Fibroblast of villous mesenchyme (primary cell): ENCODE measurements at regions not wholly inside any gene's neighbourhood (a gene's known extent, or its start where the extent isn't known, plus 50 kb on each side); places are given as distances from the start of the nearest gene placed in this dataset.
"Not testable (repeated sequence)": the region's sequence is repeated elsewhere in the genome, so short reads cannot be mapped to it uniquely, and the experiment has no call there.

Source experiments
- DNase-seq: peaks from one replicate; pipeline ENCODE4 v3.0.0-alpha.2; 2010; ENCODE audit warnings: low read depth
- H3K4me3 ChIP-seq: 2 replicates; pipeline ENCODE4 v1.5.1; 2011; ENCODE audit warnings: low read depth, mild to moderate bottlenecking, low read length
- CTCF ChIP-seq: IDR thresholded peaks from 2 replicates; pipeline ENCODE4 v1.5.1; 2012; ENCODE audit warnings: low read depth, mild to moderate bottlenecking, low read length; ENCODE audit not compliant: insufficient read depth

GRCh38 chr2:225841314-225841713 lies 441.8 kb downstream of the NYAP2 start:
- TF ChIP-seq CTCF: no peak
- no peak overlapping the region for H3K4me3 ChIP-seq
- DNase-seq: peak; percentile 59

- DNase-seq: no peak
- no peak for TF ChIP-seq CTCF
- no peak overlapping the region for H3K4me3 ChIP-seq
Observed at GRCh38 chr2:225837328-225837727, 437.8 kb downstream of the NYAP2 start.

GRCh38 chr2:225824748-225825449 lies 425.4 kb downstream of the NYAP2 start:
- no peak for TF ChIP-seq CTCF
- H3K4me3 ChIP-seq: no peak overlapping the region
- no peak for DNase-seq

GRCh38 chr2:225821351-225821750 lies 421.8 kb downstream of the NYAP2 start:
- no peak for TF ChIP-seq CTCF
- peak; percentile 16 for DNase-seq

GRCh38 chr2:225820826-225821225 lies 421.3 kb downstream of the NYAP2 start:
- TF ChIP-seq CTCF: no peak
- DNase-seq: no peak
- H3K4me3 ChIP-seq: no peak overlapping the region

More at GRCh38 chr2:225821351-225821750, 421.8 kb downstream of the NYAP2 start:
- no peak overlapping the region for H3K4me3 ChIP-seq

GRCh38 chr2:225814554-225814953 lies 415.0 kb downstream of the NYAP2 start:
- no peak for DNase-seq
- TF ChIP-seq CTCF: no peak
- no peak overlapping the region for H3K4me3 ChIP-seq

GRCh38 chr2:225806105-225806504 lies 406.6 kb downstream of the NYAP2 start:
- no peak overlapping the region for H3K4me3 ChIP-seq
- no peak for DNase-seq
- TF ChIP-seq CTCF: no peak

- not testable (repeated sequence) for DNase-seq, H3K4me3 ChIP-seq
Observed at GRCh38 chr2:225802076-225802475, 402.6 kb downstream of the NYAP2 start.
